Stimulated activated CD4-positive, alpha-beta T cell treated with anti-CD3 and anti-CD28 coated beads, Interleukin-4, amount 100 ng/mL, for 48 hours (primary cell): ENCODE measurements at regions not wholly inside any gene's neighbourhood (a gene's known extent, or its start where the extent isn't known, plus 50 kb on each side); places are given as distances from the start of the nearest gene placed in this dataset.

Source experiments
- DNase-seq, 2 donors: peaks; one replicate each; pipeline ENCODE4 v3.0.0-alpha.2; 2020; ENCODE audit warnings: low read depth in 2 of 2

DNA sequence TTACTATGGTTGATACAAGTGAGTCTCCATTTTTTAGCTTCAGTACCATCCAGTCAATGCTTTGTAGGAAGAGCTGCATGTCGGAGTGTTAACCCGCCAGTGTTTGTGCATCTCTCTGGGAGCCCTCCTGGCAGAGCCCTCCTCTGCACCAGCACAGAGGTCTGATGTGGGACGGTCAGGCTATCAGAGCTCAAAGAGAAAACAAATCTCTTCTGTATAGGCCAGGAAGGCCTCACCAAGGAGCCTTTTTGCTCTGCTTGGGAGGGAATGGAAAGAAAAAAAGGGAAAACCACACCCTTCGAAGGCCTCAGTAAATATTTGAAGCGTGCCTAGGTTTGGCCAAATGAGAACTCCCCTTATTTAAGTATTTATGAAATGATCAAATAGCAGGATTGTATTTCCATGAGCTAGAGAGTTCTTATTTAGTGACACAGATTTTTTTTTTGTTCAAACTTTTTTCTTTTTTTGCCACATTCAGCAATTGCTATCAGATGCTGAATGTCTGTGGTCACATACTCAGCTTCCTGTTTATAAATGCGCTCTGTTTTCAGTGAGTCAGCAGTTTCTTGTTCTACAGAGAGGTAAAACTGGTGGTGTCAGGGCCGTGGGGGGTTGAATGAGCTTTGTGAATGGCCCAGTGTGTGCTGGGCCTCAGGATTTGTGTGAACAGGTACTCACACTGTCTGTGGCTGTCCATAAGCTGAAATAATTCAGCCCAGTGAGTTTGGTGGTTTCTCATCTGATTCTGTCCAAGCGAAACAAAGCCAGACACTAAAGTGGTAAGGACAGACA is 226.6 kb downstream of the SNX18 start:
- DNase-seq: peak in 1 of 2 donors; percentile 15

DNA sequence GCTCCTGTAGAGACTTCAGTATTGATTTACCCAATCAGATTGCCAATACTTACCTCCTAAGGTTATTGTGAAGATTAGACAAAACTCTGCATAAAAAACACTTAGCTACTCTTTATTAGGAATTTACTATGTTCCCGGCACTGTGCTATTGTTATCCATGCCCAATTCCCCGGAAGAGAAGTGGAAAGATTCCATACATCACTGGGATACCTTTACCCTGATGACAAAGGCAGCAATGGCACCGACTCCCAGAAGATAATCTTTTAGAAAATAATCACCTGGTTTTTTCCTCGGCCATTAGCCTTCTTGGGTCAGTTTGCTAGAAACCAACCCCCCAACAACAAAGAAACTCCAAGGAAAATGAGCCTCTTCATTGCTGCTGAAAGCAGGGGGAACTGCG is 226.0 kb downstream of the SNX18 start:
- no peak for DNase-seq

DNA sequence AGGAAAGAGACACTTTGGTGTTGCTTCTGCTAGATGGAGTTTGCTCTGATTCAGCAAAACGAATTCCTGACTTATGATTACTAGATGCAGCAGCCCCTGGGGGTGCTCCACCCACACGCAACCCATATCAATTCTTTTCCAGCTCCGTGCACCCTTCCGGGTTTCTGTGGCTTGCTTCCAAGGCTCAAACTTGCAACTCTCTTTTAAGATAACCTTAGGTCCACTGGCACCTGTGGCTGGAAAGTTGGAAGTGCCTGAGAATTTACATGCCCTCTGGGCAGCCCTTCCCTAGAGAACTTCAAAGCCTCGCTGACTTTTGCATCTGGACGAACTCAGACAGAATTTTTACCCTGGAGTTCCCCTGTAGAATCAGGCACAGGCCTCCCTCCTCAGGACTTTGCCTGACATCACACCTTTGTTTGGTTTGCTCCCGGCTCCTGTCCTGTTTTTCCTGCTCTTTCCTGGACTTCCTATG is 224.9 kb downstream of the SNX18 start:
- DNase-seq: no peak

DNA sequence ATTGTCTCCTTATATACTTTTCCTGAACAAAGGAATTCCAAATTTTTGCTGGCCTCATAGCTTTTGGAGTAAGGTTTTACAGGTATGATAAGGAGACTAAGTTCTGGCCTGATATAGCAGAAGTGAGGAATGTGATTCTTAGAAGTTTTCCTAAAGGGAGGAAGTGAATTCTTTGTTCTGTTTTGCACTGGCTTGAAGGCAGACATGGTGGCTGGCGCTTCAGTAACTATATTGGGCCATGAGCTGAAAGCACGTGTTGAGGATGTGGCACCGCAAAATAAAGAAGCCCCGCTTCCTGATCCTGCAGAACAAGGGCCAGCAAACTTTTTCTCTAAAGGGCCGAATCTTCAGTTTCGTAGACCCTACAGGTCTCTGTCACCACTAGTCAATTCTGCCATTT is 224.2 kb downstream of the SNX18 start:
- DNase-seq: no peak

DNA sequence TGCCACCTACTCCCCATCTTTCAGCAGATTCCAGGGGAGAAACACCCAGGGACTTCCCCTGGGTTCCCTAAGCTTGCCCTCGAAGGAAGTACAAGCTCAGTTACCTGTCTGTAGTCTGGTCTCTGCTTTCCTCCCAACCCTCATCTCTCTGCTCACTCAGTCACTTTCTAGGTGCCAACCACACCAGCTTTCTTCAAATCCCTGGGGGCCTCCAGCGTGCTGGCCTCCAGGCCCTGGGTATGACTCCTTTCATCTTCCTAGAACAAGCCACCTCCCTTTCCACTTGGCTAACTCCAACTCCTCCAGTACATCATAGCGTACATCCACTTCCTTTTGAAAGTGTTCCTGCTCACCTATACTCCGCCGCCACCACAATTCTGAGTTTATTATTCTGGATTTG is 222.6 kb downstream of the SNX18 start:
- DNase-seq: no peak

DNA sequence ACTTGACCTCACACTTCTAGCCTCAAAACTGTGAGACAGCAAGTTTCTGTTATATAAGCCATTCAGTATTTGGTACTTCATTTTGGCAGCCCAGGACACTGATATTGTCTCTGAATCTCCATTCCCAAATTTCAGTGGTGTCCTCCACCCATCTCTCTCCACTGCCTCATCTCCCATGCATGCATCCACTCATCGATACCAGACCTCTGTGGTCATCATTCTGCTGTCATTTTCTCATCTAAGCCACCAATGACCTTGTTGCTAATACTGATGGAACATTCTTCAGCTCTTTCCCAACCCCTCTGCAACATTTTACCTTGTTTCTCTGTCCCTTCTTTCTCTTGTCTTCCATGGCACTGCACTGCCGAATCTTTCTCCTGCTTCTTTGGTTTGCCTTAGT is 221.8 kb downstream of the SNX18 start:
- no peak for DNase-seq

DNA sequence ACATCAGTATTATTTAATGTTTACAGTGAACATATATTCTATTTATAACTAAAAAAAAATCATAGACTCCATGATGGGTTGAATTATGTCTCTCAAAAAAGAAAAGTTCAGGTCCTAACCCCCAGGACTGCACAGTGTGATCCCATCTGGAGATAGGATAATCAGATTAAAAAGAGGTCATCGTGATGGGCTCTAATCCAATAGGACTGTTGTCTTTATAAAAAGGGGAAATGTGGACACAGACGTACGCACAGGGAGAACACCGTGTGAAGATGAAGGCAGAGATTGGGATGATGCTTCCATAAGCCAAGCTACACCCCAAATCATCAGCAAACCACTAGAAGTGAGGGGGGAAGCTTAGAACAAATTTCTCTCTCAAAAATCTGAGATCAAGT is 221.4 kb downstream of the SNX18 start:
- DNase-seq: no peak

DNA sequence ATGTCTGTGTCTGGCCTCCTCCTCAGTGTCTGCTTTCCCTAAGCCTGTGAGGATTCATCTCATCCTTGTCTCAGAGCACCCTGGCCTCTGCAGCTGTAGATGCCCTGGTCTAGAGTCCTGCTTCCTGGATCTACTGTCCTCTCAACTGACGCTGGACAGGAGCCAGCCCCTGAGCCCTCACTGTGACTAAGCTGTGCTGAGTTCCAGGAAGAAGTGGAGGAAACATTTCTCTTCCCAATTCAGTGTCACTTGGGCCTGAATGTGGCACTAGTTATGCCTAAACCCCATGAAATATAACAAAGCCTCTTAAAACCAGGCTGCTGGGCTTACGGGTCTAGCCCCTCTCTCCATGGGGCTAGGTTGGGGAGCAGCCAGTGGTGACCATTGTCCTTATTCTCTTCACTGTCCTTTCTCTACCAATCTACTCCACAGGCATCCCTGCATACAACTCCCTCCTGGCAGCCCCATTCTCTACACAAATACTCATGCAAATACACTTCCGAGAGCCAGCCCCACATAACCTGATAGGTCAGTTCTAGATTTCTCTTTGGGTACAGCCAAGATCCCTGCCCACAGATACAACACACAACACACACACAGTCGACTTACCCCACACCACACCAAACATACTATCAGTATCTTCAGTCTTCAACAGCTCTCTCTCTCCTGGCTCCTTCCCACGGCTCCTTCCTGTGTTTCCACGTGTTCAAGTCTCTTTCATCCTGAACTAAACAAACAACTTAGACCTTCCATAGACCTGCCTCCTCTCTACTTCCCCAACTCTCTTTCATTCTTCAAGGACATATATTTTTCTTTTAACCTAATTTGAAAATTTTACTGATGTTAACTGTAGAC is 220.8 kb downstream of the SNX18 start:
- DNase-seq: no peak

DNA sequence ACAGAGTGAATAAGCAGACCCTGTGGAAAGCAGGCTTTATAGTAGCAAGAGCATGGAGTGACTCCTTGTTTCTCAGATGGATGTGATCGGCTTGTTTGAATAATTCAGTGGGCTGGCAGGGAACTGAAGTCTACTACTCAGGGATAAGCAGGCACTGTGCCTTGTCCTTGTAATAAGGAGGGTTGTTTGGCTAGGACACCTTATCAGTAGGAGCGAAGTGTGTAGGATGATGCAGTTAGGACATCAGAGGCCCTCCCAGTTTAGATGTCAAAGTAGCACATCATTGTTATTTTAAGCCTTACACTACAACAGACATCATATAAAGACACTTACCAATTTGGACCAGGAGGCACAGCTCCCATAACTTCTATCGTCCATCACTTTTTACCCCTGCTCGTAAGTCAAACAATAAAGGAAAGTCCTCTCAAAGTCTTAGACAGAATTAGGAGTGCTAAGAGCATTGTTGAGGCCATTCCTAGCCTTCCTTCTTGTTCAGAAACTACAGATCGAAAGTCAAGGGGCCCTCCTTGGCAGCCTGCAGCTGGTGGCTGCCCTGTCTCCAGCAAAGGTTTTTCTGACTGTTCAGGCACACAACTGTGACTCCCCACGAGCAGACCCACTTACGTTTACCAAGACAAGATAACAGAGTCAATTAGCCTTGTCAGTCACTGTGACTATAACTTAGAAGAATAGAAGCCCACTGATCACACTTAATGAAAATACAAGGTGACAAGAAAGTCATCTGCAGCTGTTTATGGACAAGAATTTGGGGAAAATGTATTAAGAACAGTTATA is 218.6 kb downstream of the SNX18 start:
- no peak for DNase-seq

DNA sequence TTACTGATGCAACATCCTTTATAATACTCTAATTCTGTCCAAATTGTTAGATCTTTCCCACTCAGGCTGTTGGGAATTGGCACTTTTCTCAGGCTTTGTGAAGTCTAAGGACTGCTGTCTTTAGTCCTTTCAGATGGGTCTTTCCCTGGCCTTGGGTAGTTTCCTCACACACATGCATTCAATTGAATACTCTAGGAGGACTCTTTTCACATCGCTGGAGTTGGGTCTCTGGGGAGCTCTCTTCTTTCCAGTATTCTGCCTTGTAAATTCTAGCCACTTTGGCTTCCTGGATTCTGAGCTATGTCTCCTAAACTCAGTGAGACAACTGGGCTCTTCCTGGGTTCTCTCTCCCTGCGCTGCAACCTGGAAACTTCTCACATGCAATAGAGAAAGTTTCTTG is 215.5 kb downstream of the SNX18 start:
- no peak for DNase-seq

DNA sequence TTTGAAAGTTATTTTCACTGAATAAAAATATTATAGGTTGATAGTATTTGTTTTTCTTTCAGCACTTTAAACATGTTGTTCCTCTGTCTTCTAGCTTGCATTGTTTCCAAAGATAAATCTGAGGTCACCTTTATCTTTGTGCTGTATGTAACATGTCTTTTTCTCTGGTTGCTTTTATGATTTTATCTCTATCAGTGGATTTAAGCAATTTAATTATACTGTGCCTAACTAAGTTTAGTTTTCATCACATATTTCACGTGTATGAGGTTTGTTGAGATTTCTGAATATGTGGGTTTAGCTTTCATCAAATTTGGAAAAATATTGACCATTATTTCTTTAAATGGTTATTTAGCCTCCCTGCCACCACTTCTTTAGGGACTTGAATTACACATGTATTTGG is 214.5 kb downstream of the SNX18 start:
- no peak for DNase-seq

DNA sequence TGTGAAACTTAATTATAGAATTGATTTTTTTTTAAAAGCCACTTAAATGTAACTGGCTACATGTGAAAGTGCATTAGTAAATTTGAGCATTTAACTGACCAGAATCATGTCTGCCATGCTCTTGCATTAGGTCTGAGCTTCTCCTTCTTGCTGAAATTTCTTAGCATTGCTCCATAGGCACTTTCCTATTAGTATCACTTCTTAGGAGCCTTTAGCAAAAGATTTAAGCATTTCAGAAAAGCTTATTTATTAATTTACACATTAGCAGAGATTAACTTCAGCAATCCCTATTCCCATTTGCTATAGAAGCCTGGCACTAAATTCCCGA is 211.0 kb downstream of the SNX18 start:
- DNase-seq: no peak

DNA sequence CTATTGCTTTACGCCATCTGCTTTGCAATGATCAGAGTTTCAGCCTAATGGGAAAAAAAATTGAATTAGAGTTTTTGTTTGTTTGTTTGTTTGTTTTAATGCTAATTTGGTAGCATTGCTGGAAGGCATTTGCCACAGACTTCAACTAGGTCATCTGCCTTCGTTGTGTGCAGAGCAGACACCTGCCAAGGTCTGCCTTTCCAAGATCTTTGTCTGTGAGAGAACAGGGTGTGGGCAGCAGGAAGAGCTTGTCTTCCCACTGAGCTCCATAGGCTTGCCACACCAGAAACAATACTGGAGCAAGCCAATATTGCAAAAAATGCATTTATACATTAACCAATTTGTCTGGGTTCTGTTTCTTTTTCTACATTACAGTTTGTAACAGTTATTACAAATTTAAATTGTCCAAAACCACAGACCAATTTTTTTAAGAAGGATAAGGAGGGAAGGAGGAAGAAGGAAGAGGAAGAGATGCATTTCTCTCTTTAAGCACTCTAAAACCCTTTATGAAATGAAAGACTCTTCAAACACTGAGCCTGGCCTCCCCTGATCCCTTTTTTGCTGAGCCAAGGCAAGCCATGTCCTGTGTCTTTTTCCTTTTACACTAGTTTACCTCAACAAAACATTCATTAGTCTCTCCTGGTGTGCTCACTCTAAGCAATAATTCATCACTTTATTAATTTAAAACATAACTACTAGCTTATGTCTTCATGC is 210.5 kb downstream of the SNX18 start:
- no peak for DNase-seq

DNA sequence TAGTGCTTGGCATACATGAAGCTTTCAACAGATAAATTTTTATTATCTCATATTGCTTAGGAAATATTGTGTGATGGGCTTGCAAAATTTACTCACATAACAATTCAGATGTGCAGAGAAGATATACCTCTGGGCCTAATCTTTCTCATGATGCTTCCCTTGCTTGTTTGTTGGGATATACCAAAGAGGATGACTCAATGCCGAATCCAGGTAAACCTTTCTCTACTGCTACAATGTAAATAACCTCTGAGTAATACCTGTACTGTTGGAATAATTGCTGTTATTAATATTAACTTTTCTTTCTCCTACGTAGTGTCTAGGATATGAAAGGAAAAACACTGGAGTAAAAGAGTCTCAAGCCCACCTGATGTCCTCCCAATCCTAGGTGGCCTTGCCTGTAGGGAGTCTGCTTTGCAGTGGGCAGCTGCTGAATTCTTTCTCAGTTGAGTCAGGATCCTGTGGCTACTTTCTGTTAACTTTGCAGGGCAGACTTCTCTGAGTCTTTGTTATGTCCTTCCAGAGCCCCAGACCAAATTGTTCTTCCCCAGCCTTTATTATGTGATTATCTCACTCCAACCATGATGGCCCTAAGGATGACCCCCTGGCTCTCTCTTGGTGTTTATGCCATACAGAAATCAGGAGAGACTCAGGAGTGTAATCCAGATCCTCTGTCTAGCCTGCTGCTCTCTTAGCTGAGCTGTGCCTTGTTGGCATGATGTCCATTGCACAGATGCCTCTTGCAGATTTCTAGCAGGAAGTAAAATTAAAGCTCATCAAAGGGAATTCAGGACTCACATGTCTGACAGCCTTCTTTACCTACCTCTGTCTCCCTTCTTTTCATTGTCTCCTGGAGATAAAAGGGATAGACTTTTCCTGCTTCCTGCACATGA is 208.1 kb downstream of the SNX18 start:
- DNase-seq: no peak

DNA sequence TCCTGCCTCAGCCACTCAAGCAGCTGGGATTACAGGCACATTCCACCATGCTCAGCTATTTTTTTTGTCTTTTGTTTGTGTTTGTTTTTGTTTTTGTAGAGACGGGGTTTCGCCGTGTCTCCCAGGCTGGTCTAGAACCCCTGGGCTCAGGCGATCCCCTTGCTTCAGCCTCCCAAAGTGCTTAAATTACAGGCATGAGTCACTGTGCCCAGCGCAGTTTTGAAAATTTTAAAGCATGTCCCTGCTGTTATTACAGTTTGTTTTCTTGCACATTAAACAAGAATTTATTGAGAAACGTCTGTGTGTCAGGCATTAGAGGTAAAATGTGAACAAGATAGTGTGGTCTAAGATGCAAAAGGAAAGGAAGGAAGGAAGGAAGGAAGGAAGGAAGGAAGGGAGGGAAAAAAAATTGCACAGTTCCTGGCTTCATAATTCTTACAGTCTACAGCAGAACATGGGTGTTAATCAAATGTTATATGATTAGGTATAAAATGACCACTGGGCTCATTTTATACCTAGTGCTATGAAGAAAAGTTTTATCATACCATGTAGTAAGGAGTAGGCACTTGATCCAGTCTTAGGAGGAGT is 205.4 kb downstream of the SNX18 start:
- no peak for DNase-seq

DNA sequence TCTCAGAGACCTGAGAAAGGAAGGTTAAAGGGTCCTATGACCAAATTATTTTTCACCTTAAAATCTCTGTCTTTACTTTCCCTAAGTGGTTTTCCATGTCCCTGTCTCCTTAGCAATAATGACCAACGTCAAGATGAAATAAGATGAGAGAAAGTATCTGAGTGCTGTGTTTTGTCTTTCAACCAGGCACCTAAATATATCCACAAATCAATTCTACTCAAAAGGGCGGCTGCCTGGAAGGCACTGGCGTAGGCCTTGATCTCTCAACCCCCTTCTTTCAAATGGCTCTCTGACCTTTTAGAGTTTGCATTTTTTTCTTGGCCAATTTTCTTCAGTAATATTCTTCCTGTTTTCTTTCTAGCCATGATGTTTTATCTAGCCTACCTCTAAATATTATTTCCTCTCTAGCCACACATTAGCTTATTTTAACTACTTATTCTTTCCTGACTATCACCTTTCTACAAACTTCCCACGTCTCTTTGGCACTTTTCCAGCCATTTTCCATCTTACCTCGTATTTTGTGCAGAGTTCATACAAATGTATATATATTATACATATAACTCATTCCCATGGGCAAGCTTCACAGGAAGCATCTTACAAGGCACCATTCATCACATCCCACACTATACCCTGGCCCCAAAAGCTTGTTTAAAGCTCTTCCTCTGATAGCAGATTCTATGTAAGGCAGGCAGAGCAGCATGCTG is 204.5 kb downstream of the SNX18 start:
- no peak for DNase-seq

DNA sequence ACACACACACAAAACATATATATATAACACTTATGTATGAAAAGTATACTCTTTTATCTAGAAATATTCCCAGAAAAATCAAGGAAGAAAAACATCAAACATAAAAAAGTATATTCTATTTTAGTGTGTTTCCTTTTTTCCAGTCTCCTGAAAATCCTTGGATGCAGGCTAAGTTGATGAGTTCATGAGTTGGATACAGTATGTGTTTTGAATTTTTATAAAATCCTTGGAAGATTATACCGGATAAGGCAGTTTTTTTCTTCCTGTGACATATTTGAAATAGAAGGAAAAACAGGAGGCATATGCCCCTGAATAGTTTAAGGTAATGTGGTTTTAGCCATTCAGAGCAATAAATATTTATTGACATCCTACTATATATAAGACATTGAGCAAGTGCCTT is 203.6 kb downstream of the SNX18 start:
- DNase-seq: no peak

DNA sequence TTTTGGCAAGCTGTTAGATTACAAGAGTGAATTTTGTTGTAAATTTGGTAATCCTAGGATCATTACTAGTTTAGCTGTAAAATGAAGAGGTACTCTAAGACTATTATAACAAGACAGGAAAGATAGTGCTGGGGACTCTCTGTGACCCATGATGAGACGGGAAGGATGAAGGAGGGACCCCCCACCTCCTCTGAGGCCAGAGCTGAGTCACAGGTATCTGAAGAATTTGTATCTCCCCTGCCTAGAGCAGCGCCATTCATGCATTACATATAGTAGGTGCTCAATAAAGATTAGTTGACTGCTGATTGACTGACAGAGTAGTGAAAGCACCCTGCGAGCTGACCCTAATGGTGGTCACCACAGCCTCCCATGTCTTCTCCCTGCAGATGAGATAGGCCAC is 202.8 kb downstream of the SNX18 start:
- no peak for DNase-seq

DNA sequence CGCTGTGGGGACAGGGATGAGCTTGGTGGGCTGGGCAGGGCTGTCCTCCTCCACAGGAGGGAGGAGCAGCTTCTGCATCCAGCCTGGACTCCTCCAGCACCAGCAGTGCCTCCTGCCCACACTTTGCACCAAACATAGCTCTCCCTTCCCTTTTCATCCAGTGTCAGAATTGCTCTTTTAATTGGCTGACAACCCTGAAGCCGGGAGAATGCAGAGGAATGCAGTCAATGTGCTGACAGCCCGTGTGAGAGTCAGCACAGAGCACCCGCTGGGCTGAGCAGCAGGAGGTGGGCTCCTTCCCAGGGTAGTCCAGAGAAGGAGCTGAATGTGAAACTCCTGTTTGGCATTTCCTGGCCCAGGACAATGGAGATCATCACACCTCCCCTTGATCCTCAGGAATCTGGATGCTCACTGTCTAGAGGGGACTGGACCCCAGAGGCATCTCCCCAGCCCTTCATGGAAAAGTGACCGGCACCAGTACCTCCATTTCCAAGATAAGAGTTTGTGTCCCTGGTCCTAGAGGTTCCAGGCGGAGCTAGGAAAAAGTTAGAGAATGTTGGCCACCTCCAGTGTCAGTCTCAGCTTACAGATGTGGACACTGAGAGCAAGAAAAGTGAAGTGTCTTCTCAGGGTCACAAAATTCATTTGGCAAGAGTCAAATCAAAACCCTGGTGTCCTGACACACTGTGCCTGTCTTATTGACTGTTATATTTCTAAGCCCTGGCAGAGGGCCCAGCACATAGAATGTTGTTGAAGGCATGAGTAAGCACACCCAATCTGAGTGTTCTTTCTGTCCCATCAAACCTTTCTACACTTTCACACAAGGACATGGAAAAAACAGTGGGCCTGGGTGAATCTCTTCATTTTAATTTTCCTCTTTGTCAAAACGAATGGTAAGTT is 202.1 kb downstream of the SNX18 start:
- no peak for DNase-seq
